Keratinocyte (primary cell): ENCODE measurements at regions not wholly inside any gene's neighbourhood (a gene's known extent, or its start where the extent isn't known, plus 50 kb on each side); places are given as distances from the start of the nearest gene placed in this dataset.

ENCODE experiments used
- EZH2 ChIP-seq: IDR thresholded peaks from one replicate; pipeline ENCODE4 v1.6.1; 2012; ENCODE audit warnings: inconsistent platforms, mild to moderate bottlenecking, low read length, moderate library complexity
- TF ChIP-seq, protein P1 (sequence below), 3 experiments: IDR thresholded peaks in 1 of 3; conservative IDR thresholded peaks in 1 of 3; optimal IDR thresholded peaks in 1 of 3; 2 replicates in 2 of 3; 3 replicates in 1 of 3; pipeline versions ENCODE3 to v1.5.1; 2011; ENCODE audit warnings: low read length in 3 of 3, mild to moderate bottlenecking in 3 of 3, moderate library complexity in 2 of 3, control low read depth in 1 of 3, inconsistent platforms in 1 of 3; ENCODE audit not compliant: insufficient read depth in 2 of 3; ENCODE audit errors: extremely low read depth in 1 of 3

DNA sequence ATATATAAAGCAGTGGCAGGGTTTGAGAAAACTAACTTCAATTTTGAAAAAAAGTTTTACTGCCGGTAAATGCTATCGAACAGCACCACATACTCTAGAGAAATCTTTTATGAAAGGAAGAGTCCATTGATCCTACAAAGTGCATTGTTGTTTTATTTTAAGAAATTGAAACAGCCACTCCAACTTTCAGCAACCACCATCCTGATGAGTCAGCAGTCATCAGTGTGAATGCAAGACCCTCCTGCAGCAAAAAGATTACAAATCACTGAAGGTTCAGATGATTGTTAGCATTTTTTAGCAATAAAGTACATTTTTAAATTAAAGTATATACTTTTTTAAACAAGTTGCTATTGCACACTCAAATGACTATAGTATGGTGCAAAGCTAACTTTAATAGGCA, 1017.7 kb upstream of the CRIM1 start:
- TF ChIP-seq, protein P1, sequence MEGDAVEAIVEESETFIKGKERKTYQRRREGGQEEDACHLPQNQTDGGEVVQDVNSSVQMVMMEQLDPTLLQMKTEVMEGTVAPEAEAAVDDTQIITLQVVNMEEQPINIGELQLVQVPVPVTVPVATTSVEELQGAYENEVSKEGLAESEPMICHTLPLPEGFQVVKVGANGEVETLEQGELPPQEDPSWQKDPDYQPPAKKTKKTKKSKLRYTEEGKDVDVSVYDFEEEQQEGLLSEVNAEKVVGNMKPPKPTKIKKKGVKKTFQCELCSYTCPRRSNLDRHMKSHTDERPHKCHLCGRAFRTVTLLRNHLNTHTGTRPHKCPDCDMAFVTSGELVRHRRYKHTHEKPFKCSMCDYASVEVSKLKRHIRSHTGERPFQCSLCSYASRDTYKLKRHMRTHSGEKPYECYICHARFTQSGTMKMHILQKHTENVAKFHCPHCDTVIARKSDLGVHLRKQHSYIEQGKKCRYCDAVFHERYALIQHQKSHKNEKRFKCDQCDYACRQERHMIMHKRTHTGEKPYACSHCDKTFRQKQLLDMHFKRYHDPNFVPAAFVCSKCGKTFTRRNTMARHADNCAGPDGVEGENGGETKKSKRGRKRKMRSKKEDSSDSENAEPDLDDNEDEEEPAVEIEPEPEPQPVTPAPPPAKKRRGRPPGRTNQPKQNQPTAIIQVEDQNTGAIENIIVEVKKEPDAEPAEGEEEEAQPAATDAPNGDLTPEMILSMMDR (optimal IDR thresholded peaks at IDR 0.05 in 1 of 3, IDR thresholded peaks at IDR 0.05 in 1 of 3, conservative IDR thresholded peaks at IDR 0.05 in 1 of 3; ENCODE audit: extremely low read depth in 1 of 3, insufficient read depth in 2 of 3, low read length in 3 of 3): no peak
- TF ChIP-seq EZH2: no peak
